NCI-H82 treated with DMSO at 0.1 percent for 48 hours (cell line): ENCODE measurements at regions not wholly inside any gene's neighbourhood (a gene's known extent, or its start where the extent isn't known, plus 50 kb on each side); places are given as distances from the start of the nearest gene placed in this dataset.

Experiments
- DNase-seq: peaks from one replicate; lab custom pipeline; 2025; ENCODE audit not compliant: unreplicated experiment; lab: John Stamatoyannopoulos, UW

DNA sequence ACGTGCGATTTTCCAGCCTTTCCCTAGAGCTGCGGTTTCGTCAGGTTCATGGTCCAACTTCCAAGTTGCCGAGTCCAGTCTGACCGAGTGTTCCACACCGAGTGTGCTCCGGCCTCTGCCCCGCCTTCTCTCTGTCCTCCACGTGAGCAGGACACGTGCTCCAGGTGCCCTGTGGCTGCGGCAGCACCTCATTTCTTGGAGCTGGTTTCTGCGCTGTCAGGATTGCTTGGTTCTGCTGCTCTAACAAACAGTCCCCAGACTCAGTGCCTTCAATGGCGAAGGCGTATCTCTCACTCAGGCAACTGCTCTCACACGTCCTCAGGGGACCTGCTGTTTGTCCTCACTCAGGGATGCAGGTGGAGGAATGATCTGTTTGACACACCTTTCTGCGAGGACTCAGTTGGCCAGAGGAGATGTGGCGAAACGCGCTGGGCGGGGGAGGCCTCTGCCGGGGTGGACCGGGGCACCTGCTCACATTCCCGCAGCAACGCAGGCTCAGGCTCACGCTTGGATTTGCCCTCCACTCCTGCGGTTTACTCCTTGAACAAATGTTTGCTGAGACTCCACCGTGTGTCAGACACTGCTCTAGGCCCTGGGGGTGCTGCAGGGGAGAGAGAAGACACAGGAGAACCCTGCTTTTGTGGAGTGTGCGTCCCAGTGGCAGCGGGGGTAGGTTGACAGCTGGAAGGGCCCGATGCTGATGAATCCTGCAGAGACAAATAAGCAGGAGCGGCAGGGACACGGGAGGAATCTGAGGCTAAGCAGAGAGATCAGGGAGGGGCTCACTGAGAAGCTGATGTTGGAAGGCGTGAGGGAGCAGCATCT is 63.4 kb upstream of the FBRSL1 start:
- peak; percentile 19 for DNase-seq

DNA sequence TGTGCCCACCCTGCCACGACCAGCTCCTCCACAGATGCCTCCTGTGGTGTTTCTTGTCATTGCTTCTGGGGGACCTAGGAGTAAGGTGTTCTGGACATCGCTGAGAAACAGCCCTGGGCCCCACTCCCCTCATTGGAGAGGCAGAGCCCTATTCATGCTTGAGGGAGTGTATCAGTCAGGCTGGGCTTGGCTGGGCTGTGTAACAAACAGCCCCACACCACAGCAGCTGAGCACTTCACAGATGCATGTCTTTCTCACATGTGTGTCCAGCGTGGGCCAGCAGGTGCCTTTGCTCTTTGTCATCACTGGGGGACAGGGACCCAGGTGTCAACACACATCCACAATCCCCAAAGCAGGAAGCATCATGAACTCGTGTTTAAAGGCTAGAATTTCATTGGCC is 65.1 kb upstream of the FBRSL1 start:
- no peak for DNase-seq

DNA sequence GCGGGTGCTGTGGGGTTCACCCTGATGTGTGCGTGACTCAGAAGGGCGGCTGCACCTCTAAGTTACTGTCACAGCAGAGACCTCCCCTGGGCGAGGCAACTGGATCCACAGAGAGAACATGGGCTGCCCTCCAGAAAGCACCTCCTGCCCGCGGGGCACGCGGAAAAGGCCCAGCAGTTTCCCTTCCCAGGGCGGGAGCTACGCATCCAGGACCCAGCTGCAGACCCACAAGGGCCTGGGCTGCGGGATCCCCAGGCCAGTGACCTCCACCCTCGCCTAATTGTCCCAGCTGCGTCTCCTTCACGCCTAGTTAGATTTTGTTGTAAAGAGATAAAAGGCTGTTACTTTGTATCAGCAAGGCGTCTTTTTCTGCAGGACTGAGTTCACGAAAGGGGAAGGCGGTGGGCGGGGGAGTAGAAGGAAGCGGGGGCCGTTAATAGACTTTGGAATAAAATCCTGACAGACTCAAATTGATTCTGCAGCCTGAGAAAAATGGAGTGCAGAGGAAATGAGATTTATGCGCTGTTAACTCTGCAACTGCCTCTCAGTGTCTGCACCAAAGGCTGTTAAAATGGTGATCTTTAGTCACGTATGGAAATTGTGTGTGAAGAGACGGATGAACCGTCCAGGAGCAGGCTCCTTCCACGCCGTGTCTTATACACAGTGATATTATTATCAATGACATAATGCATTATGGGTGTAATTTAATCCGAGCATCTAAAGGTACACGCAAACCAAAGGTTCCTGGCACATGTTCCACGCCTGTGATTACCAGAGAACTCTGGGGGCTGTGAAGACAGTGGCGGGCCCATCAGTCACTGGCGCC is 65.9 kb upstream of the FBRSL1 start:
- DNase-seq = no peak

- DNase-seq = peak; percentile 23
Measured at GRCh38 chr12:132423251-132423819, 66.6 kb upstream of the FBRSL1 start.

DNA sequence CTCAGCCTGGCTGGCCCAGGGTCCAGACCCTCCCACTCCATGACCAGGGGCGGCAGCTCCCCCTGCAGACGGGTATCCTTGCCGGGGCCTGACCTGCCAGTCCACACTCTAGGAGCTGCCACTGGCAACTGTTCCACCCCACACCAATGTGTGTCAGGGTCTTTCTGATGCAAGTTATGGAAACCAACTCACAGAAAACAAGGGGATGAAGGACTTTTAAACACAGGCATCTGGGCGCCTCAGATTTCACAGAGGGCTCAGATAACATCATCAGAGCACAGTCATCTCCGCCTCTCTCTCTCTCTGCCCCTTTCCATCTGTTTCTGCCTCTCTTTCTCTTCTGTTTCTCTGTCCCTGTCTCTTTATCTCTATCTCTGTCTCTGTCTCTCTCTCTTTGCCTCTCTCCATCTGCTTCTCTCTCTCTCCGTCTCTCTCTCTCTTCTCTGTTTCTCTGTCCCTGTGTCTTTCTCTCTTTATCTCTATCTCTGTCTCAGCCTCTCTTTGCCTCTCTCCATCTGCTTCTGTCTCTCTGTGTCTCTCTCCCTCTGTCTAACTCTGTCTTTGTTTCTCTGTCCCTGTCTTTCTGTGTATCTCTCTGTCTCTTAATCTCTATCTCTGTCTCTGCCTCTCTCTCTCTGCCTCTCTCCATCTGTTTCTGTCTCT is 67.4 kb upstream of the FBRSL1 start:
- DNase-seq = no peak

- no peak for DNase-seq
Measured at GRCh38 chr12:132422040-132422380, 67.9 kb upstream of the FBRSL1 start.

- DNase-seq = no peak
Measured at GRCh38 chr12:132419631-132420246, 70.2 kb upstream of the FBRSL1 start.

DNA sequence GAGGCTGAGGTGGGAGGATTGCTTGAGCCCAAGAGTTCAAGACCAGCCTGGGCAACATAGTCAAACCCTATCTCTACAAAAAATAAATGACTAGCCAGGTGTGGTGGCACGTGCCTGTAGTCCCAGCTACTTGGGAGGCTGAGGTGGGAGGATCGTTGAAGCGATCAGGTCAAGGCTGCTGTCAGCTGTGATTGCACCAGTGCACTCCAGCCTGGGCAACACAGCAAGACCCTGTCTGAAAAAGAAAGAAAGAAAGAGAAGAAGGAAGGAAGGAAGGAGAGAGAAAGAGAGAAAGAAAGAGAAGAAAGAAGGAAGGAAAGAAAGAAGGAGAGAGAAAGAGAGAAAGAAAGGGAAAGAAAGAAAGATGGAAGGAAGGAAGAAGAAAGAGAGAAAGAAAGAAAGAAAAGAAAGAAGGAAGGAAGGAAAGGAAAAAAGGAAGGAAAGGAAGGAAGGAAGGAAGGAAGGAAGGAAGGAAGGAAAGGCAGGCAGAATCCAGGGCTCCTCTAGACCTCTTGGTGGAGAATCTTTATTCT is 71.5 kb upstream of the FBRSL1 start:
- no peak for DNase-seq

DNA sequence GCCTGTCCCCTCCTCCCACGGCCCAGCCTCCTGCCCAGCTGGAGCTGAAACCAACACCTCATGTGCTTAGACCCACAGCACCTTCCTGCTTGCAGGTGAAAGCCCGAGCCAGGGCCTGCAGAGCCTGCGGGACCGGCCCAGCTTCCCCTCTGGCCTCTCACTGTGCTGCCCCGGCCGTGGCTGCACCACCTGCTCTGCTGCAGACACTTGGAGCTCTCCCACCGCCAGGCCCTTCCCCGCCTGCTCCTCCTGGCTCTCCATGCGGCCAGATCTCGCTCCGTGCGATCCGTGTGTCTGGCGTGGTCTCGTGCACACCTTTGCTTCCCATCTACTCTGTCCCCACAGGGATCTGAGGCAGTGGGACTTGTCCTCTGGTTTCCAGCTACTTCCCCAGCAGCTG is 72.2 kb upstream of the FBRSL1 start:
- DNase-seq = no peak

DNA sequence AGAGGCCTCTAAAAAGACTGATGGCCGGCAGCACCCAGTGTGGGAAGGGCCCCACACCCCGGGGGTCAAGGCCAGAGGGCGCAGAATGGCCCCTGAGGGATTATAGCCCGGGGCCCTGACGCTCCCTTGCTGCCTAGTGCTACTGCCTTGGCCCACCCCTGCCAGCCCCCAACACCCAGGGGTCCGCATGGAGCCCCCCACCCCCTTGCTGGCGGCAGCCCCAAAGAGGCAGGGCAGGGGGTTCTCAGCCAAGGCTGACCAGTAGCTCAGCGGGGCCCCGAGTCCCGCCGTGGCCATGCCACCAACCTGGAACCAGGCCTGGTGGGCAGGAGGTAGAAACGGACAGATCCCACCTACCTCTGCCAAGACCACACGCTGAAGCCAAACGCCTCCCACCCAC is 73.1 kb upstream of the FBRSL1 start:
- no peak for DNase-seq

GRCh38 chr12:132416121-132416673 is 73.8 kb upstream of the FBRSL1 start:
- DNase-seq = no peak

- no peak for DNase-seq
Measured at GRCh38 chr12:132415327-132416120, 74.4 kb upstream of the FBRSL1 start.

DNA sequence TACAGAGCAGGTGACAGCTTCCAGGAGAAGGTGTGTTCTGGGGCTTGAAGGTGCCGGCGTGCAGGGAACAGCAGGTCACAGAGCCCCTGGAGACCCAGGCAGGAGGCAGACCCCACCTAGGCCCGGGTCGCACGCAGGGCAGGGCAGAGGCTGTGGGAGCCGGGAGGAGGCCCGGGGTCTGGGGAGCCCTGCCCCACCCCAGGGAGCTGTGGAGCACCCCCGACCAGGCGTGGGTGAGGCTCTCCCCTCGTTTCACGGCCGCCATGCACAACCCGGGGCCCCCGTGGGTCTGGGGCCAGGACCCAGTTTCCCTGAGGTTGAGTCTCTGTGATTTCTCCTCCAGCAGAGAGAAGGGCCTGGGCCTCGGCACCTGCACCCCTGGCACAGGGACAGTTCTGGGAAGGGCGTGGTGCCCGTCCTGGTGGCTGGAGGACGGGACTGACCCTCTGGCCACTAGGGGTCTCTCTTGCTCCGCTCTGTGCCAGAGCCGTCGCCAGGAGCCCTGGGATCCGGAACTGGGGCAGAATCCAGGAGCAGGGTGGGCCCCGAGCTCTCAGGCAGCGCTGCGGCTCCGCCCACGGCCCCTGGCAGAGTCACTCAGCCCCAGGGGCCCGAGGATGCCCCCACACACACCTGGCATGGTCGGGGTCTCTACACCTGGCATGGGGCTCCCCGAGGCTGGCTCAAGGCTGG is 75.2 kb upstream of the FBRSL1 start:
- DNase-seq = peak; percentile 56

DNA sequence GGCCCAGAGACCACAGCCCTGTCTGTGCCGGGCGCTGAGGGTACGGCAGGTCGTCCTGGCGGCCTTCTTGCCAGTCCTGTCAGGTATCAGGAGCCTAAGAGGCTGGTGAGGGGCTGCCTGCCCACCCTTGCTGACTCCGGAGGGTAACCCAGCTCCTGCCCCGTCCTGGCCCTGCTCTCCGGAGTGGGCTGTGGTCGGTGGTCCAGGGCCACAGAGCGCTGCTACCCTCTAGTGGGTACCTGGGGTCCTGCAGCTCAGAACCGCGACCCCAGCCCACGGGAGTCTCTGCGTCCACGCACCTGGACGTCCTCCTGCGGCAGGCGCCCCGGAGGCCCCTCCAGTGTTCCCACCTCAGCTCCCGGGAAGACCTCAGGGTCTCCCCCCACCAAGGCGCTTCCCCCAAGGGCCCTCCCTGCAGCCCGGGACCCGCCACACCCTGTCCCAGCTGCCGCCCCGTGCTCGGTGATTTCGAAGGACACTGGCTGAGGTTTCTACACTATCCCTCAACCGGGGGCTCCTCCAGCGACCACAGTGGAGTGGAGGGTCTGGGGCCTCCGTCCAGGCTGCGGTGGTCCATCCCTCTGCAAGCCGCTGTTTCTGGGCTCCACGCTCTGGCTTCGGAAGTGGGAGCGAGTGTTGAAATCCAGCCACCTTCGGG is 75.9 kb upstream of the FBRSL1 start:
- no peak for DNase-seq

GRCh38 chr12:132411457-132411856 is 78.5 kb upstream of the FBRSL1 start:
- DNase-seq = no peak

- DNase-seq = no peak
Measured at GRCh38 chr12:132410849-132411248, 79.1 kb upstream of the FBRSL1 start.

DNA sequence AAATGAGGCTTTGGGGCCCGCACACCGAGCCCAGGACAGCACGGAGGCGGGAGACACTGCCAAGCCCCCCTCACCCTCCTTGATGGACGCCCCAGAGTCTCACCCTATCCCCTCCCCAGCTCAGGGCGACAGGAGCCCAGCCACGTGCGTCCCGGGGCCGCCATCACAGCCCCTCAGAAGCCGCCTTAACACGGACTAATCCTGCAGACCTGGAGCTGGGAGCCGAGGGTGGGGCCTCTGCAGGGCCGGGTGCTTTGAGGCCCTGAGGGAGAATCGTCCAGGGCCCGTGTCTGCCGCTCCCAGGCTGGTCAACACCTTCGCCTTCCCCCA is 79.7 kb upstream of the FBRSL1 start:
- no peak for DNase-seq

DNA sequence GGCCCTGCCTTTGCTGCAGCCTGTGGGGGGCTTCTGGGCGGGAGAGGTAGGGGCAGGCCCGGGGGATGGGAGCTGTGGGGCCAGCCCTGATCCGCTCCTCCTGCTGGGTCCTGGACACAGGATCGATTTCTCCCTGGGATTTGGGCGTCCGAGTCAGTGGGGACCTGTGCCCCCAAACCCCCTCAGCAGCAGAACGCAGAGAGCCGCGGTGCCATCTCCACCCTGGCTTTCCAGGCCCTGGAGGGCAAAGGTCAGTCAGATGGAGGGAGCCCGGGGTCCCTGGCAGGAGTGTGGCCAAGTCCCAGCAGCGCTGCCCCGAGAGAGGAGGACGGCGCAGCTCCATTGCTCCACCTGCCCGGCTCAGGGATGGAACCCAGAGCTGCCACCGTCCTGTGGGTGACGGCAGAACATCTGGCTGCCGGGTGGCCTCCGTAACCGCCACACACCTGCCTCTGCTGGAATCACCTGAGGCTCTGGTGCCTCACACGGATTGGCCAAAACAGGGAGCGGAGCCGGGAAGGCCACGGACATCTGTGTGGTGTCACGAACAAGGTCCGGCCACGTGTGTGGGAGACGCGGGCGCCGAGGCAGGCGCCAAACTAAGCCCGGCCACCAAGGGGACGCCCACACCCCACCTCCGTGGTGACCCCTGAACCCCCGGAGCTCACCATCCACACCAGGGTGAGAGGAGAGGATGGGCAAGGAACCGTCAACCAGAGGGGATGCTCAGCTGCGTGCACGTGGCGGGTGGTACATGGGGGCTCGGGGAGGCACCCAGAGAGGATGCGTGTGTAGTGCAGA is 80.3 kb upstream of the FBRSL1 start:
- no peak for DNase-seq
